Kidney (tissue), 13 donors: ENCODE measurements at regions not wholly inside any gene's neighbourhood (a gene's known extent, or its start where the extent isn't known, plus 50 kb on each side); places are given as distances from the start of the nearest gene placed in this dataset.

Source experiments
- DNase-seq, 5 donors: peaks; one replicate each; pipeline ENCODE4 v3.0.0-alpha.2; 2013 to 2020
- FAIRE-seq: peaks from 2 replicates; lab custom pipeline; 2012; peaks lifted over from hg19 to GRCh38; lab: Jason Lieb, UNC
- H3K27ac ChIP-seq, 2 donors: one replicate each; pipeline ENCODE4 v1.7.0; 2013; ENCODE audit warnings: low read depth in 2 of 2, low read length in 2 of 2, inconsistent platforms in 1 of 2
- H3K27me3 ChIP-seq: one replicate; pipeline ENCODE4 v1.7.1; 2013; ENCODE audit warnings: low read length, inconsistent platforms; ENCODE audit not compliant: control insufficient read depth, insufficient read depth
- H3K36me3 ChIP-seq, 3 donors: one replicate each; pipeline versions ENCODE4 v1.7.0 to v1.7.1; 2013; ENCODE audit warnings: low read length in 3 of 3, control low read depth in 1 of 3, inconsistent platforms in 1 of 3; ENCODE audit not compliant: insufficient read depth in 3 of 3, control insufficient read depth in 2 of 3
- H3K4me1 ChIP-seq, 3 donors: one replicate each; pipeline versions ENCODE4 v1.7.0 to v1.7.1; 2013; ENCODE audit warnings: low read length in 3 of 3, inconsistent platforms in 1 of 3, low read depth in 1 of 3; ENCODE audit not compliant: control insufficient read depth in 2 of 3, insufficient read depth in 2 of 3
- H3K4me3 ChIP-seq, 3 donors: one replicate each; pipeline versions ENCODE4 v1.7.0 to v1.8.1; 2013; ENCODE audit warnings: low read length in 3 of 3, control low read depth in 1 of 3, inconsistent platforms in 1 of 3
- H3K9ac ChIP-seq, 3 donors: one replicate each; pipeline versions ENCODE4 v1.7.0 to v1.7.1; 2013; ENCODE audit warnings: low read length in 3 of 3, control low read depth in 1 of 3, inconsistent platforms in 1 of 3
- H3K9me3 ChIP-seq, 3 donors: one replicate each; pipeline versions ENCODE4 v1.7.0 to v1.7.1; 2013; ENCODE audit warnings: low read length in 3 of 3, control low read depth in 1 of 3, inconsistent platforms in 1 of 3; ENCODE audit not compliant: control insufficient read depth in 2 of 3, insufficient read depth in 1 of 3
- CTCF ChIP-seq: IDR thresholded peaks from 3 replicates; pipeline ENCODE4 v1.5.1; 2012; ENCODE audit warnings: mild to moderate bottlenecking, moderate library complexity, borderline replicate concordance; ENCODE audit not compliant: insufficient read depth; ENCODE audit errors: extremely low read depth
- intact Hi-C: fragments of 100-400 bp; cut with DNase I; formaldehyde crosslinking; loops from one replicate; pipeline ENCODE4 v1.11.1; 2022
- donor health status: control.
- donor health status: control.
- donor health status: control.
- donor health status: control.
- donor health status: control.
- donor health status: DM: yes; HTN: yes; CAD: no.
- donor health status: Normal renal cell carcinoma (clear cell type).

- H3K4me1 ChIP-seq = no peaks in the 10 kb centered on the region
- FAIRE-seq (no peak), DNase-seq (no peak)
- intact Hi-C loops = no loop called here
- H3K27me3 ChIP-seq = no peaks in the 10 kb centered on the region
- no peaks in the 10 kb centered on the region for H3K36me3 ChIP-seq
- H3K9ac ChIP-seq = no peak overlapping the region
- no peaks in the 10 kb centered on the region for H3K9me3 ChIP-seq
- no peak overlapping the region for H3K4me3 ChIP-seq
- TF ChIP-seq CTCF = no peak
- no peak overlapping the region for H3K27ac ChIP-seq
Observed at GRCh38 chr7:124550036-124550435, 215.6 kb downstream of the GPR37 start.

DNA sequence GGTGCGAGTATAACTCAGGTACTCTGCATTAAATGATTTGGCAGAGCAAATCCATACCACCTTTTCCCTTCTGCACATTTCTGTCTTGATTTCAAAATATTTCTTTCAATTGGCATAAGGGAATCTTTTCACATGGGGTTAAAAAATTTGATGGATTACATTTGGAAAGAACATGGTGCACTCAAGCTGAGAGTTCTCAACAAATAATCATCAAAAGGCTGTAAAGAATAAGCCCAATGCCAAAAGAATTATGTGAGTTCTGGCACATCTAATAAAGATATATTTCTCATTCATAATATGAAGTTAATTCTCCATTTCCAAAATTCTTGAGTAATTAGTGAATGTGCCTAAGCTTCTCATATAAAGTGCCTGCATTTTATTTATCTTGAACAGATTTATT is 223.1 kb downstream of the GPR37 start:
- DNase-seq = no peak
- H3K4me1 ChIP-seq = no peaks in the 10 kb centered on the region
- TF ChIP-seq CTCF = no peak
- H3K4me3 ChIP-seq = no peak overlapping the region
- no peaks in the 10 kb centered on the region for H3K27me3 ChIP-seq
- FAIRE-seq = no peak
- no peaks in the 10 kb centered on the region for H3K36me3 ChIP-seq
- H3K9me3 ChIP-seq = no peaks in the 10 kb centered on the region
- intact Hi-C loops = no loop called here
- H3K9ac ChIP-seq = no peak overlapping the region
- H3K27ac ChIP-seq = no peak overlapping the region

GRCh38 chr7:124536156-124536762 is 229.3 kb downstream of the GPR37 start:
- H3K9ac ChIP-seq = no peak overlapping the region
- no peak for DNase-seq
- no peak for TF ChIP-seq CTCF
- no peaks in the 10 kb centered on the region for H3K27me3 ChIP-seq
- no peaks in the 10 kb centered on the region for H3K36me3 ChIP-seq
- H3K4me3 ChIP-seq = no peak overlapping the region
- intact Hi-C loops = no loop called here
- H3K4me1 ChIP-seq = no peaks in the 10 kb centered on the region
- H3K27ac ChIP-seq = no peak overlapping the region
- no peak for FAIRE-seq
- H3K9me3 ChIP-seq = no peaks in the 10 kb centered on the region

- intact Hi-C loops = no loop called here
- no peak for TF ChIP-seq CTCF
- H3K36me3 ChIP-seq = no peaks in the 10 kb centered on the region
- no peak overlapping the region for H3K9ac ChIP-seq
- H3K27ac ChIP-seq = no peak overlapping the region
- H3K9me3 ChIP-seq = peaks cover 0 to 11% (median 0%) of the 10 kb centered on the region in 3 donors
- no peaks in the 10 kb centered on the region for H3K27me3 ChIP-seq
- FAIRE-seq (no peak), DNase-seq (no peak)
- H3K4me1 ChIP-seq = no peaks in the 10 kb centered on the region
- no peak overlapping the region for H3K4me3 ChIP-seq
Observed at GRCh38 chr7:124532166-124532565, 233.4 kb downstream of the GPR37 start.
